Ishikawa (cell line): ENCODE measurements at regions not wholly inside any gene's neighbourhood (a gene's known extent, or its start where the extent isn't known, plus 50 kb on each side); places are given as distances from the start of the nearest gene placed in this dataset.

Source experiments
- CEBPB ChIP-seq: IDR thresholded peaks from 2 replicates; pipeline ENCODE4 v1.6.1; 2012
- CREB1 ChIP-seq: IDR thresholded peaks from 2 replicates; pipeline ENCODE4 v1.6.1; 2012; ENCODE audit warnings: low read depth
- EGR1 ChIP-seq: IDR thresholded peaks from 2 replicates; pipeline ENCODE4 v1.6.1; 2012
- EP300 ChIP-seq: IDR thresholded peaks from 2 replicates; pipeline ENCODE4 v1.6.1; 2012; ENCODE audit warnings: borderline replicate concordance
- FOXM1 ChIP-seq: IDR thresholded peaks from 2 replicates; pipeline ENCODE4 v1.6.1; 2012; ENCODE audit warnings: low read depth, borderline replicate concordance
- MAX ChIP-seq: IDR thresholded peaks from 2 replicates; pipeline ENCODE4 v1.6.1; 2012
- NFIC ChIP-seq: IDR thresholded peaks from 2 replicates; pipeline ENCODE4 v1.6.1; 2012
- RAD21 ChIP-seq: IDR thresholded peaks from 2 replicates; pipeline ENCODE4 v1.6.1; 2012; ENCODE audit warnings: low read depth
- REST ChIP-seq: IDR thresholded peaks from 2 replicates; pipeline ENCODE4 v1.6.1; 2012; ENCODE audit warnings: low read depth, mild to moderate bottlenecking
- TAF1 ChIP-seq: IDR thresholded peaks from 2 replicates; pipeline ENCODE4 v1.6.1; 2012; ENCODE audit warnings: low read depth, mild to moderate bottlenecking
- TCF12 ChIP-seq: IDR thresholded peaks from 2 replicates; pipeline ENCODE4 v1.6.1; 2012; ENCODE audit warnings: low read depth
- TEAD4 ChIP-seq: IDR thresholded peaks from 2 replicates; pipeline ENCODE4 v1.6.1; 2012
- USF1 ChIP-seq: IDR thresholded peaks from 2 replicates; pipeline ENCODE4 v1.6.1; 2012
- YY1 ChIP-seq: IDR thresholded peaks from 2 replicates; pipeline ENCODE4 v1.6.1; 2012; ENCODE audit warnings: low read depth
- ZBTB7A ChIP-seq: IDR thresholded peaks from 2 replicates; pipeline ENCODE4 v1.6.1; 2012; ENCODE audit warnings: low read depth

- no peak for TF ChIP-seq CREB1
- no peak for TF ChIP-seq REST
- TF ChIP-seq YY1 = no peak
- no peak for TF ChIP-seq TCF12
- TF ChIP-seq ZBTB7A = no peak
- TF ChIP-seq CEBPB = no peak
- TF ChIP-seq RAD21 = peak; percentile 47
- no peak for TF ChIP-seq MAX
- no peak for TF ChIP-seq FOXM1
These were observed 87.3 kb upstream of the E2F7 start for GRCh38 chr12:77152623-77153193.

- TF ChIP-seq TAF1 (no peak), YY1 (no peak), NFIC (no peak), EGR1 (no peak), TEAD4 (no peak), FOXM1 (no peak), USF1 (no peak), CEBPB (no peak), EP300 (no peak), RAD21 (no peak), REST (no peak), MAX (no peak), CREB1 (no peak), TCF12 (no peak), ZBTB7A (no peak)
These were observed 85.7 kb upstream of the E2F7 start for GRCh38 chr12:77151030-77151429.

- TF ChIP-seq MAX (no peak), EP300 (no peak), EGR1 (no peak), YY1 (no peak), REST (peak; percentile 94), USF1 (no peak), NFIC (no peak), CREB1 (no peak), ZBTB7A (no peak)
These were observed 68.2 kb upstream of the E2F7 start for GRCh38 chr12:77133566-77133965.

GRCh38 chr12:77131977-77132490, 66.7 kb upstream of the E2F7 start:
- TF ChIP-seq FOXM1 = no peak
- TF ChIP-seq RAD21 = no peak
- no peak for TF ChIP-seq TCF12
- no peak for TF ChIP-seq CEBPB
- no peak for TF ChIP-seq ZBTB7A
- no peak for TF ChIP-seq NFIC
- no peak for TF ChIP-seq CREB1
- TF ChIP-seq YY1 = no peak
- TF ChIP-seq EP300 = no peak
- no peak for TF ChIP-seq REST
- TF ChIP-seq MAX = no peak
- no peak for TF ChIP-seq TEAD4
- TF ChIP-seq USF1 = no peak
- TF ChIP-seq TAF1 = no peak
- TF ChIP-seq EGR1 = no peak
